GM18502 (cell line): ENCODE measurements at regions not wholly inside any gene's neighbourhood (a gene's known extent, or its start where the extent isn't known, plus 50 kb on each side); places are given as distances from the start of the nearest gene placed in this dataset.
A peak's percentile ranks its signal among the peaks of the same experiment; 100 is the strongest.

Experiments
- ATAC-seq: cut with Tn5 transposase; IDR thresholded peaks from one replicate; pipeline ENCODE4 v1.9.1; 2021; ENCODE audit warnings: mild to moderate bottlenecking; ENCODE audit not compliant: unreplicated experiment, poor library complexity

DNA sequence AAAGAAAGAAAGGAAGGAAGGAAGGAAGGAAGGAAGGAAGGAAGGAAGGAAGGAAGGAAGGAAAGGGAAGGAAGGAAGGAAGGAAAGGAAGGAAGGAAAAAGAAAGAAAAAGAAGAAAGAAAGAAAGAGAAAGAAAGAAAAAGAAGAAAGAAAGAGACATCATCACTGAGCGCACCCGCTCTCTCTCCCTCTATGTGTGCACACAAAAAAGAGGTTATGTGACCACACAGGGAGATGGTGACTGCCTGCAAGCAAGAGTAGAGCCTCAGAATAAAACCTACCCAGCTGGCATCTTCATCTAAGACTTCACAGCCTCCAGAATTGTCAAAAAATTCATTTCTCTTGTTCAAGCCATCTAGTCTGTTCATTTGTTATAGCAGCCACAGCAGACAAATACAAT is 1307.4 kb upstream of the ACVR2A start:
- no peak for ATAC-seq

- ATAC-seq: no peak
These were observed 1312.2 kb upstream of the ACVR2A start for GRCh38 chr2:146532509-146533147.

- ATAC-seq: no peak
These were observed 1312.8 kb upstream of the ACVR2A start for GRCh38 chr2:146532009-146532408.

- no peak for ATAC-seq
These were observed 1313.9 kb upstream of the ACVR2A start for GRCh38 chr2:146530886-146531285.

- ATAC-seq: no peak
These were observed 1317.7 kb upstream of the ACVR2A start for GRCh38 chr2:146527166-146527565.

GRCh38 chr2:146523196-146523595 is 1321.6 kb upstream of the ACVR2A start:
- ATAC-seq: no peak

DNA sequence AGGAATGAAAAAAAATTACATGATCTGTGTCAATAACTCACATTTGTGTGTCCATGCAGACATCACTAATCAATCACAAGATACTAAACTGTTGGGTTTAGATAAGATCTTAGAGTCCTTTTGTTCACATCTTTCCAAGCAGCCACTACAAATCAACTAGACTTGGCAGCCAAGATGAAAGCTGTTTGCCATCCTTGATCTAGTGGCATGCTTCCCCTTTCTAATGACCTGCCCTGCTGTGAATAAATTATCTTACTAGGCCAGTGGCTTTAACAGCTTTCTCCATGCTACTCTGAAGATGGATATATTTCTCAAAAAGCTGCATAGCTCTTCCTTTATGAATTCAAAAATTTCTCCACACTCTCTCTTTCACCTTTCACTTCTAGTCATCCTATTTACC is 1338.0 kb upstream of the ACVR2A start:
- no peak for ATAC-seq

GRCh38 chr2:146503366-146503765 is 1341.5 kb upstream of the ACVR2A start:
- no peak for ATAC-seq

GRCh38 chr2:146496248-146496647 is 1348.6 kb upstream of the ACVR2A start:
- no peak for ATAC-seq

GRCh38 chr2:146489386-146489785 is 1355.4 kb upstream of the ACVR2A start:
- ATAC-seq: no peak

GRCh38 chr2:146481629-146482028 is 1363.2 kb upstream of the ACVR2A start:
- no peak for ATAC-seq

- no peak for ATAC-seq
These were observed 1367.4 kb upstream of the ACVR2A start for GRCh38 chr2:146477383-146477782.

DNA sequence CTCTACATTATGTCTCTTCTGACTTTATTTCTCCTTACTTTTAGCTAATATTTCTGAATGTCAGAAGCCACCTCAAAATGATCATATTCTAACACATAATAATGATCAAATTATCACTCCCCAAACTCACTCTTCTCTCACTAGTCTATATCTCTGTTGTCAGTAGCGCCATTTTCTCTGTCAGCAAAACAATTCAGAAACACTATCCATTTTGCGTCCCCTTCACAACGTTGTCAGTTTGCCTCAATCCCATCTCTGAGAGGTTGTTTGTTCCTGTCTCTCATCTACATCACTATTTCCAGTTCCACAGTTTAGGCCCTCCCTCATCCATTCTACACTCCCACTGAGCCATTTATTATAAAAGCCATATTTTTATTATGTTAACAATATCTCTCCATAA is 1376.3 kb upstream of the ACVR2A start:
- ATAC-seq: no peak

DNA sequence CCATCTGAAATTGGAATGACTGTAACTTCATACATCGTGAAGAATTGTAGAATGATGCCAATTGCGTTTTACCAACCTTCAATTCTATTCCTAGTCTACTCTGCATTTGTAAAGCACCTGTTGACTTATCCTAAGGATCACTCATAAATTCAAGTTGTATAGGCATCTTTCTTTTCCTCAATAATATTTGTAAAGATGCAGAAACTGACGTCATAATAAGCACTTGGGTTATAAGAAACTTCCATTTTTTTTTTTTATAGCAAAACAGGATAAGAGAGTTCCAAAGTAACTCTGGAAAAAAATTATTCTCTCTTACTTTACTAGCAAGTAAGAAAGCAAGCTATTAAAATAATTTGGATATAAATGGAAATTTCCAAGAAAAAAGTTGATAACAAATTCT is 1377.4 kb upstream of the ACVR2A start:
- no peak for ATAC-seq

GRCh38 chr2:146465460-146465859 is 1379.4 kb upstream of the ACVR2A start:
- ATAC-seq: no peak

DNA sequence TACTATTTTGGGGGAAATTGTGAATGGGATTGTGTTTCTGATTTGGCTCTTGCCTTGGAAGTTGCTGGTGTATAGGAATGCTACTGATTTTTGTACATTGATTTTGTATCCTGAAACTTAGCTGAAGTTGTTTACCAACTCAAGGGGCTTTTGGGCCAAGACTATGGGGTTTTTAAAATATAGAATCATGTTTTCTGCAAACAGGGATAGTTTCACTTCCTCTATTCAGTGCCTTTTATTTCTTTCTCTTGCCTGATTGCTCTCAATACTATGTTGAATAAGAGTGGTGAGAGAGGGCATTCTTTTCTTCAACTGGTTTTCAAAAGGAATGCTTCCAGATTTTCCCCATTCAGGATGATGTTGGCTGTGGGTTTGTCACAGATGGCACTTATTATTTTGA is 1383.8 kb upstream of the ACVR2A start:
- ATAC-seq: peak; percentile 77

DNA sequence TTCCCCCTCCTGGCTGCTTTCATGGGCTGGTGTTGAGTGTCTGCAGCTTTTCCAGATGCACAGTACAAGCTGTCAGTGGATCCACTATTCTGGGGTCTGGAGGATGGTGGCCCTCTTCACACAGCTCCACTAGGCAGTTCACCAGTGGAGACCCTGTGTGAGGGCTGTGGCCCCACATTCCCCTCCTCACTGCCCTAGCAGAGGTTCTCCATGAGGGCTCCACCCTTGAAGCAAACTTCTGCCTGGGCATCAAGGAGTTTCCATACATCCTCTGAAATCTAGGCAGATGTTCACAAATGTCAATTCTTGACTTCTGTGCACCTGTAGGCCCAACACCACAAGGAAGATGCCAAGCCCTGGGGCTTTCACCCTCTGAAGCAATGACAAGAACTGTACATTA is 1386.2 kb upstream of the ACVR2A start:
- no peak for ATAC-seq

DNA sequence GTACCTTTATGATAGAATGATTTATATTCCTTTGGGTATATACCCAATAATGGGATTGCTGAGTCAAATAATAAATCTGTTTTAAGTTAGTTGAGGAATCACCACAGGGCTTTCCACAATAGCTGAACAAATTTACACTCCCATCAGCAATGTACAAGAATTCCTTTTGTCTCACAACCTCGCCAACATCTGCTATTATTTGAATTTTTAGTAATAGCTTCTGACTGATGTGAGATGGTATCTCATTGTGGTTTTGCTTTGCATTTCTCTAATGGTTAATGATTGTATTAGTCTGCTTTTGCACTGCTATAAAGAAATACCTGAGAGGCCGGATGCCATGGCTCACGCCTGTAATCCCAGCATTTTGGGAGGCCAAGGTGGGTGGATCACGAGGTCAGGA is 1387.6 kb upstream of the ACVR2A start:
- ATAC-seq: no peak

GRCh38 chr2:146455325-146455724 is 1389.5 kb upstream of the ACVR2A start:
- ATAC-seq: no peak

- ATAC-seq: peak; percentile 78
These were observed 1392.9 kb upstream of the ACVR2A start for GRCh38 chr2:146451972-146452371.

DNA sequence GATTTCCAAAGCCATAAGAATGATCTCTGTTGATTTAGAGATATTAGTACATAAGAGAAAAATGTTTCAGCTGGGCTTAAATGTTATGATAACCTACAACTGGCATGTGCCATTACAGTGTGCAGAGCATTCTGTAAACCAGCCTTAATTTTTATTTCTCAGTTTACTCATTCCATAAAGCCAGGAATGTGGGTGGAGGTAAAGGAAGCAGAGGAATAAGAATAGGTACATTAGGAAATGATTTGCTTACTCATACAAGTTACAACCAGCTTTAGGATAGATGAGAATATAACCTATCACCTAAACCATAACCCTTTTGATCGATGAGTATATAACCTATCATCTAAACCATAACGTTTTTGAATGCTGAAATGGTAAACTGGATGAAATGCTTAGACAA is 1394.7 kb upstream of the ACVR2A start:
- ATAC-seq: no peak

- no peak for ATAC-seq
These were observed 1399.8 kb upstream of the ACVR2A start for GRCh38 chr2:146444987-146445386.

DNA sequence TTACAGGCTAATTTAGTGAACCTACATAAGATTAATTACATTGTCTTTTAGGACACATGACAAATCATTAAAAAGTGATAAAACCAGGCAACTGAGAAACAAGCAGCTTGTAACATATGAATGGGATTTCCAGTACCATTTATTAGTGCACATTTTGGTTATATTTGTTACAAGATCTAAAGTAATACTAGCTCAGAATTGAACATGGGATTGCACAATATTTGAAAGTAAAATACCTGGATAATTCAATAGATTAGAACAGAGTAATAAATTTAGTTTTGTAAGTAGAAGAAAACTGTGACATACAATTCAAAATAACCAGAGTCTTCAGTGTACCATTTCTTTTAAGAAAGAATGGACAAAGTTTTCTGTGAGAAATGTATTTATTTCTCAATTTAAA is 1400.7 kb upstream of the ACVR2A start:
- ATAC-seq: no peak
